ENCODE measurements at regions not wholly inside any gene's neighbourhood (a gene's known extent, or its start where the extent isn't known, plus 50 kb on each side); places are given as distances from the start of the nearest gene placed in this dataset.

GRCh38 chr1:65512967-65513780 lies 92.7 kb downstream of the LEPR start:
- TF ChIP-seq REST (IDR thresholded peaks at IDR 0.05; ENCODE audit: insufficient replicate concordance, low read depth) (no peak), CTCF (IDR thresholded peaks at IDR 0.05; ENCODE audit: insufficient read depth, low read length) (no peak), POLR2AphosphoS5 (IDR thresholded peaks at IDR 0.05; ENCODE audit: low read depth) (no peak), GABPA (IDR thresholded peaks at IDR 0.05; ENCODE audit: low read depth) (no peak)

Data from HL-60 (cell line).